Frontal cortex (tissue), 4 donors: ENCODE measurements at regions not wholly inside any gene's neighbourhood (a gene's known extent, or its start where the extent isn't known, plus 50 kb on each side); places are given as distances from the start of the nearest gene placed in this dataset. TPM values are rescaled to one million over a fixed set of nuclear protein-coding genes. Genes with fewer than 3 reads are reported as not detected.

Experiments used
- DNase-seq, 2 donors: peaks; one replicate each; pipeline ENCODE4 v3.0.0; 2012; ENCODE audit warnings: low spot score in 2 of 2
- FAIRE-seq: peaks from 2 replicates; lab custom pipeline; 2012; peaks lifted over from hg19 to GRCh38; lab: Jason Lieb, UNC
- small RNA-seq: library from RNA; depleted of rRNA; stranded (forward); fragments of <200 nt; gene quantifications from one replicate; pipeline ENCODE3, GENCODE V24; 2014
- donor health status: control.
- donor health status: control.
- donor health status: control.

DNA sequence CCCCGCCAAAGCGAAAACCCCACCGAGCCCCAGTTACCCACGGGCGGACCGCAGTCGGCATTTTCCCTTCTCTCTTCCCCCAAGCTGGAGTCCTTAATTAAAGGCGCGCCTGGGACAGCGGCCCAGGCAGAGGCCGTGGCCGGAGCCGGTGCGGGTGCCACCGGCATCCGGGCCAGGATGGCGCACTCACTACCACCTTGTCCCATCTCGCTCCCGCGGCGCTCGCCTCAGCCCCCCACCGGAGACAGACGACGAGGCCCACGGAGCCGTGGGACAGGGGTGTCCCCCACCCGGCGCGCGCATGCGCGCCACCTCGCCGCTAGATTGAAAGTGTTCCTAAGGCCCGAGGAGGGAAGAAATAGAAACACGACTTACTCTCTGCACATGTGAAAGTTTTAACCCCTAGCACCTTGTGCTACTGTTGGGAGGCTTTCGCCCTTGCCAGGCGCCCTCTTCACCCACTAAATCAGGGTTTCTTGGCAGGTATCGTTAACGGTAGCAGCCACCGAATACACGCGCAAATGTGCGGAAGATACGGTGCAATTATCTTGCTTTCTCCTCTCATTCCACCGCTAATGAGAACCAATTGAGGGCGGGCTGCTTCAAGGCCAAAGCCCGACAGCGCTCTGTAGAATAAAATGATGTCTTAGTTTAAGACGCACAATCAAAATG, 64.3 kb upstream of the CCDC160 start:
- peak; percentile 22 to 34 for DNase-seq

DNA sequence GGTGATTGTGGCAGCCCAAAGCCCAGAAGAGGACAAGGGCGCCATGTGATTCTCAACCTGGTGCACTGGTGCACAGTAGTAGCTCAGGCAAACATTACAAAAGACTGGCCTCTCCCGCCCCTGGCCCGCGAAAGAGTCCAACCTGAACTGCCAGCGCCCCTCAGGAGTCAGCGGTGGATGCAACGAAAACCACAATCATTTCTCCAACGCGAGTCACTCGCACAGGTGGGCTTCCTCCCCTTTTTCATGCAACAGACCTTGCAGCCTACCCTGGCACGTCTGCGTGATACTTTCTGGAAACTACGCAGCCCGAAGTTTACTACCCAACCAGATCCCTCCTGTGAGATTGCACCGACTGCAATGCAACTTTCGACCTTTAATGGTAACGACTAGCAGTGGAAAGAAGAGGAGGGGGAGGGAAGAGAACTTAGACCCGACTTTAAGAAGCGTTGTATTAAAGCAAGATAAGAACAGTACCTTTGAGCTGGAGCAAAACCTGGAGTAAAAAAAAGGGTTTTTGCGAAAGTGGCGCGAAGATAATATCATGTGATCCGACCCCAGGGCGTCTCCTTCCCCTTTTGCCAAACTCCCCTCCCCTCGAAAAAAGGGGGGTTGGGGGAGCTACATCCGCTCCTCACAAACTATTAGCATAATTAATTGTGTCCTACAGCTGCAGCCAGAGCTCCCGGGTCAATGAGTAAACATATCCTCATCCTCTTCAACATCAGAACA, 63.3 kb upstream of the CCDC160 start:
- DNase-seq (no peak), FAIRE-seq (no peak)

More for the DNA sequence above, 64.3 kb upstream of the CCDC160 start:
- no peak for FAIRE-seq

DNA sequence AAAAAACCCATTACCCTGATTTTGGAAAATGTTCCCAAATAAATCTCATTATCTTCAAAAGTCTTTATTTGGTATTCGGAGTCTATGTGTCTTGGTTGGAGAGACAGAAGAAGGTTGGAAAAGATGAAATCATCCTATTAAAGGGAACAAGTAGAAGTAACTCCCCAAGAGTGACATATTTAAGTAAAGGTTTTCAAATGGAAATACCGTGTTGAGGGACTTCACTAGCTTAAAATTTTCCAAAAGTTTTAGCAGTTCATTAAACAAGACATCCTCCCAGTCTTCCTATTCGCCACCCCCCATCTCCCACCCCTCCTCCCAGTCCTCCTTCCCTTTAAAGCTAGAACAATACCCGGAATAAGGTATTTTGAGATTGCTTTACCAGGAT, 62.7 kb upstream of the CCDC160 start:
- FAIRE-seq (no peak), DNase-seq (no peak)

DNA sequence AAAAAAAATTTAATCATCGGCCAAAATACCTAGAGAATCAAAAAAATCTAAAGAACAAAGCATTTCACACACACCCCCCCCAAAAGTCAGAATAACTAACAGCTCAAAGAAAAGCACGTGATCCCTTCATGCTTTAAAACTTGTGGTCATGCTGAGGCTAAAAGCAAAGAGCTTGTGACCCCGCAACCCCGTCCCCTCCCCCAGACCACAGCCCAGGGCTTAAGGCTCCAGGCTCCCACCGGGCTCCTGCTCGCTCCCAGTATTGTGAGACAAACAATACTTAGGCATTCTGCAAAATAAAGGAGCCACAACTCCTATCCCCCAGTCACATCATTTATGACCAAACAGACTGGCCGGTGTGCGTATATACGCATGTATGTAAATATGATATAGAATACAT, 62.1 kb upstream of the CCDC160 start:
- no peak for DNase-seq

DNA sequence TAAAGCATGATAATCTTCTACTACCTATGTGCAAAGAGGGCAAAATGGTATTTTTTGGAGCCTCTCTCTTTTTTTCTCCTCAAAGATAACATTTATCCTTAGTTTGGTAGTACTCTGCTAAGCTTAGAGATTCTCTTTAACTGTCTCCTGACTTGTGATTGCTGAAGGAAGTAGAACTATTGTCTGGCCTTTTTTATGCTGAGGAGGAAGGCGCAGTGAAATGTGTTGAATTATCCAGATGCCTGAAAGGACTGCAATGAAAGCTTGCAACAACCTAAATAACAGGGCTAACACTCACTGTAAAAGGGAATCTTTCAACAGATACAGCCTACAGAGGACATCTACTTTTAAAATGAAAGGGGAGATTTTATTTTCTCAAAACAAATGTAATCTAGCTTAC, 59.5 kb upstream of the CCDC160 start:
- FAIRE-seq (no peak), DNase-seq (no peak)

More for the DNA sequence above, 62.1 kb upstream of the CCDC160 start:
- FAIRE-seq, result no peak

DNA sequence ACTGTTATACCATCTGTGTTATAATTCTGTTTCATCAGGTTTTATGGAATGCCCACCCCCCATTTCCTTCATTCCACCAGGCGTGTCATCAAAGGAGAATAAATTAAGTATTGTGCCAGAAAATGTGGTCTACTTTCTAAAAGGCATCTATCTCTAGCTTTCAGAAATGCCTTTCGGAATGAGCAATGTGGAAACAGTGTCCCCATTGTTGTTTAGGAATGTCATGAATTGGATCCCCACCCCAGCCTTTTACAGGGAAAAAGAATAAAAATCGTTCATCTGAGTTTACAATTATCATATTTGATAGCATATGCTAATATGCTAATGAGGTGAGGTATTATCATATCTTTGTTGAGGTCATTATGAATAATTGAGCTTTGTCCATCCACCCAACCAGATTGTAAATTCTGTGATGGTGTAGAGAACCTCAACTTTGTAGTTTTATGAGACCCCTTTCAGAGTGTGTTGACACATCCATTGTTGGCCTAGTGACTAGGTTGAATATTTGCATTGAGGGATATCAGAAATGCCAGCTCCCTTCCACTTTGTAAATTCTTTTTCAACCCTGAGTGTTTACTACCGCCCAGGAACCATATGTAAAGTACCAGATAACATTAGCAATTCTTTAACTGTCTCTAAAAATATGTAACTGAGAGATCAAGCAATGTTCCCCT, 56.2 kb upstream of the CCDC160 start:
- no peak for FAIRE-seq

DNA sequence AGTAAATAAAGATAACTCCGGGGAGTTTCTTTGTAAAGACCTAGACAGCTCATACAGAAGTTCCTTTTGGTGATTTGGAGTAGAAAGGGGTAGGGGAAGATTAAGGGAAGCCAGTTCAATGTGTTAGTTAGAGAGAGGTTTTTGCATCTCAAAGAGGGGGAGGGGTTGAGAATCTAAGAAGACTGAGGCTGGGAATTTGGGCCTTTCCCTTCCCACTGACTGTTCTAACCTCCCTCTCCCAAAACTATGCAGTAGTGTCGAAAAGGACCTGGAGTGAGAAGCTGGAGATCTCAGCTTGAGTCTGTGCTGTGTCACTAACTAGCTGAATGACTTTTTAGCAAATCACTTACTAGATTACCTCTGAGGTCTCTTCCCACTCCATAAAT, 55.7 kb upstream of the CCDC160 start:
- no peak for FAIRE-seq
- DNase-seq, result no peak

More for the DNA sequence above, 56.2 kb upstream of the CCDC160 start:
- DNase-seq, result no peak

DNA sequence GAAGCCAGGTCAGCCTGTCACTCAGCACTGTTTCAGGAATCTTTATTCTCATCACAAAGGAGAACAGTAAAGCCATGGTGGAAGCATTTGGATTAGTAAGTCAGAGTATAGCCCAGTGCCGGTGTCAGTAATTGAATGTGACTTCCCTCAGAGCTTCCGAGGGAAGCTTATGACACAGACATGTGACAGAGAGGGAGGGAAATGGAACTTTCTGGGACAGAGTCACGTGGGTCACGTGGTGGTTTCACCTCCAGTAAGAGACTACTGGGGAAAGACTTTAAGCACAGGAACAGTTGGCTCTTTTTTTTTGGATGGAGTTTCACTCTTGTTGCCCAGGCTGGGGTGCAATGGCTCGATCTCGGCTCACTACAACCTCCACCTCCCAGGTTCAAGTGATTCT, 53.3 kb upstream of the CCDC160 start:
- no peak for FAIRE-seq
- no peak for DNase-seq

DNA sequence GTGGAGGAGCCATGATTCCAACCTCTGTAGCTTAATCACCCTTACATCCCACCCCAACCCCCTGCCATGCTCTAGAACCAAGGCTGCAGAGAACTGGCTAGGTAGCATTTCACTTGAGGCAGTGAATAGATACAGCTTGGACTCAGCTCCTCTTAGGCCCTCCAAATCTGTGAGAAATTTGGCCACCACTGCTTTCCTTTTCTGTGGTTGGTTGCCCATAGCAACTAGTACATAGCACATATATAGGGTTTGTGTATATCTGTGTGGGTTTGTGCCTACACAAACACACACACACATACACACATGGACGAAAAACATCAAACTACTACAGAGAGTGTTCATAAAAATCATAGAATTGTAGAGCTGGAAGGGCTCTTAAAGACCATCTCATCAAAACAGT, 52.0 kb upstream of the CCDC160 start:
- DNase-seq (no peak), FAIRE-seq (no peak)

DNA sequence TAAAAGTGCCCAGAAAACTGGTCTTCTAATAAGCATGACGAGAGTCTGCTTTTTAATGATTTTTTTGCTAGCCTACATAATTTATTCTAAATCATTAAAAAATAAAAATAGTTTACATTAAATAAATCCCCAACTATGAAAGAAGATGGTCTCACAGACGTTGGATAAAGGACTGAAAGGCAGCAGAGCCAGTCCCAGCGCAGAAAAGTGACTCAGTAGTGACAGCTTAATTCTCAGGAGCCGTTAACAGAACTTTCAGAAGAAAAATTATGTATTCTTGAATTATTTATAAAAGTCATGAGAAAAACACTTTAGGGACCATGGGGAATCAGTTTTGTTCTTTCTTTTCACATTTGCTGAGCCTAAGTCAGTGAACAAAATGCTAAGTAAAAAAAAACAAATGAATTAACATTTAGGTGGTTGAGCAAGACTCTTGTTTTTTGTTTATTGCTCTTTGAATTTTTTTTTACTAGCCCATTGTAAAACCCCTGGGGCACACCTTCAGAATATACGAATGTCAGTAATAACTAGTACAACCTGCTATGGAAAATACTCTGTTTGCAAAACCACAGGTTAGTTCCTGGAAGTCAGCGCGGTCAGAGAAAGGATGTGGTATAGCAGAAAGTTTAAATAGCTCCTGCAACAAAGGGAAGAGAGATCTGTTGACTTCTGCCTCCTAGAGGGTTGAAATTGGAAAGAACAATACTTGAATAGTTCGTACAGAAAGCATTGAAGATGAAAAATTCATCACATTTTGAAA, 50.4 kb upstream of the CCDC160 start:
- FAIRE-seq, result no peak

More for the DNA sequence above, 50.4 kb upstream of the CCDC160 start:
- no peak for DNase-seq

Small RNAs in the stretch of these regions (small RNA-seq; reads per million reads assigned to genes)
- gene RF00019, result not detected
- not detected for gene TIMM8BP2
